CD14-positive monocyte (primary cell): ENCODE measurements at regions not wholly inside any gene's neighbourhood (a gene's known extent, or its start where the extent isn't known, plus 50 kb on each side); places are given as distances from the start of the nearest gene placed in this dataset.

Source experiments
- DNase-seq, 3 donors: peaks; one replicate each; pipeline ENCODE4 v3.0.0-alpha.2; 2011 to 2022
- H2AFZ ChIP-seq: 2 replicates; pipeline ENCODE4 v1.6.0; 2012; ENCODE audit warnings: mild to moderate bottlenecking, low read depth, low read length, inconsistent platforms; ENCODE audit not compliant: insufficient read depth, poor library complexity, severe bottlenecking
- H3K27ac ChIP-seq, 2 donors: 1 replicate in 1 of 2; 2 replicates in 1 of 2; pipeline ENCODE4 v1.5.1; 2012 to 2013; ENCODE audit warnings: low read length in 2 of 2, control low read depth in 1 of 2, inconsistent platforms in 1 of 2, low read depth in 1 of 2, mild to moderate bottlenecking in 1 of 2
- H3K27me3 ChIP-seq, 2 donors: one replicate each; pipeline versions ENCODE4 v1.6.0 to v1.6.1; 2011 to 2013; ENCODE audit warnings: low read length in 2 of 2; ENCODE audit not compliant: control insufficient read depth in 2 of 2, insufficient read depth in 2 of 2
- H3K36me3 ChIP-seq, 2 donors: replicated peaks in 1 of 2; 1 replicate in 1 of 2; 2 replicates in 1 of 2; pipeline versions ENCODE4 v1.5.1 to v1.6.1; 2012 to 2013; ENCODE audit warnings: low read length in 2 of 2, control low read depth in 1 of 2, inconsistent platforms in 1 of 2, mild to moderate bottlenecking in 1 of 2; ENCODE audit not compliant: insufficient read depth in 2 of 2, control insufficient read depth in 1 of 2
- H3K4me1 ChIP-seq, 2 donors: 1 replicate in 1 of 2; 2 replicates in 1 of 2; pipeline versions ENCODE4 v1.5.1 to v1.6.1; 2012 to 2013; ENCODE audit warnings: low read length in 2 of 2, control low read depth in 1 of 2, inconsistent platforms in 1 of 2, mild to moderate bottlenecking in 1 of 2, moderate library complexity in 1 of 2; ENCODE audit not compliant: insufficient read depth in 2 of 2, control insufficient read depth in 1 of 2
- H3K4me2 ChIP-seq: replicated peaks from 2 replicates; pipeline ENCODE3; 2012; ENCODE audit warnings: low read length, moderate library complexity, mild to moderate bottlenecking; ENCODE audit not compliant: poor library complexity, severe bottlenecking; ENCODE audit errors: extremely low read depth
- H3K4me3 ChIP-seq, 3 experiments: fragments of 200-600 bp in 1 of 3; sonication (generic) in 1 of 3; replicated peaks in 1 of 3; 1 replicate in 2 of 3; 2 replicates in 1 of 3; pipeline ENCODE4 v1.5.1; 2011 to 2013; ENCODE audit warnings: low read length in 3 of 3, mild to moderate bottlenecking in 3 of 3, control low read depth in 2 of 3, low read depth in 2 of 3, inconsistent platforms in 1 of 3, moderate library complexity in 1 of 3
- H3K79me2 ChIP-seq: 2 replicates; pipeline ENCODE4 v1.6.0; 2012; ENCODE audit warnings: mild to moderate bottlenecking, control low read depth, inconsistent platforms, low read length, moderate library complexity; ENCODE audit not compliant: insufficient read depth
- H3K9ac ChIP-seq: 2 replicates; pipeline ENCODE4 v1.6.0; 2017; ENCODE audit warnings: low read length, mild to moderate bottlenecking; ENCODE audit not compliant: insufficient read depth, poor library complexity, severe bottlenecking
- H3K9me3 ChIP-seq, 2 donors: replicated peaks in 1 of 2; 1 replicate in 1 of 2; 2 replicates in 1 of 2; pipeline versions ENCODE4 v1.5.1 to v1.6.1; 2012 to 2013; ENCODE audit warnings: low read length in 2 of 2, control low read depth in 1 of 2; ENCODE audit not compliant: control insufficient read depth in 1 of 2, insufficient read depth in 1 of 2
- H4K20me1 ChIP-seq: 2 replicates; pipeline ENCODE4 v1.6.0; 2012; ENCODE audit warnings: mild to moderate bottlenecking, low read length, control low read depth, moderate library complexity; ENCODE audit not compliant: insufficient read depth
- H3K27ac Mint-ChIP-seq, 7 donors: one replicate each; pipeline ENCODE4 v1.8.0; 2020; ENCODE audit warnings: mild to moderate bottlenecking in 7 of 7, mixed read lengths in 7 of 7, moderate library complexity in 6 of 7, inconsistent platforms in 2 of 7
- H3K27me3 Mint-ChIP-seq, 3 donors: one replicate each; pipeline ENCODE4 v1.8.0; 2021 to 2022; ENCODE audit warnings: low read depth in 3 of 3, mild to moderate bottlenecking in 3 of 3, mixed read lengths in 3 of 3, moderate library complexity in 3 of 3, inconsistent platforms in 1 of 3
- H3K36me3 Mint-ChIP-seq, 2 donors: one replicate each; pipeline ENCODE4 v1.8.0; 2020; ENCODE audit warnings: mixed read lengths in 2 of 2, inconsistent platforms in 1 of 2, mild to moderate bottlenecking in 1 of 2
- H3K4me1 Mint-ChIP-seq: one replicate; pipeline ENCODE4 v1.8.0; 2020; ENCODE audit warnings: mild to moderate bottlenecking, mixed read lengths
- H3K4me3 Mint-ChIP-seq, 2 donors: one replicate each; pipeline ENCODE4 v1.8.0; 2020; ENCODE audit warnings: mild to moderate bottlenecking in 2 of 2, mixed read lengths in 2 of 2, moderate library complexity in 1 of 2
- H3K9me3 Mint-ChIP-seq, 7 donors: one replicate each; pipeline ENCODE4 v1.8.0; 2020 to 2022; ENCODE audit warnings: mixed read lengths in 7 of 7, mild to moderate bottlenecking in 6 of 7, moderate library complexity in 6 of 7, inconsistent platforms in 2 of 7
- CTCF ChIP-seq: fragments of 200-600 bp; IDR thresholded peaks from one replicate; pipeline ENCODE4 v1.8.0; 2022; ENCODE audit warnings: antibody characterized with exemption, mild to moderate bottlenecking
- WGBS: methylation state at CpG from one replicate; pipeline ENCODE4 v1.1.5; 2013; ENCODE audit warnings: missing lambda C conversion rate; ENCODE audit not compliant: insufficient coverage; 5-methylcytosine and 5-hydroxymethylcytosine counted together
- intact Hi-C, 2 donors: fragments of 100-400 bp; cut with micrococcal nuclease; formaldehyde crosslinking; loops; one replicate each; pipeline versions ENCODE4 v1.15.0 to v1.15.1; 2023

GRCh38 chr9:617445-618085 is 223.9 kb upstream of the DMRT1 start:
- WGBS, result 93% methylated on average over 4 of the region's 7 CpGs
- Histone ChIP-seq H3K9me3 (no peaks in the 10 kb centered on the region), H2AFZ (no peak overlapping the region), H3K4me1 (peaks cover 16 to 32% of the 10 kb centered on the region in 2 donors), H3K27ac (no peak overlapping the region), H3K9ac (no peak overlapping the region), H3K27me3 (no peaks in the 10 kb centered on the region), H3K79me2 (no peaks in the 10 kb centered on the region), H3K4me2 (no peak overlapping the region), H4K20me1 (no peaks in the 10 kb centered on the region), H3K36me3 (no peaks in the 10 kb centered on the region), H3K4me3 (no peak overlapping the region)
- H3K4me1 Mint-ChIP-seq, result peaks cover 31% of the 10 kb centered on the region
- H3K4me3 Mint-ChIP-seq, result no peak overlapping the region
- peaks cover 0 to 3% (median 0%) of the 10 kb centered on the region in 7 donors for H3K9me3 Mint-ChIP-seq
- DNase-seq, result no peak
- H3K27me3 Mint-ChIP-seq, result peaks cover 0 to 10% (median 0%) of the 10 kb centered on the region in 3 donors
- no peaks in the 10 kb centered on the region for H3K36me3 Mint-ChIP-seq
- no peak overlapping the region for H3K27ac Mint-ChIP-seq
- intact Hi-C loops, result loop anchor here in 1 of 2 donors (5.0 to 10.0 kb wide), 2 partner anchors 145 to 387 kb away; no protein-coding TSS in a partner anchor
- TF ChIP-seq CTCF, result no peak

- H2AFZ ChIP-seq, result no peak overlapping the region
- no peaks in the 10 kb centered on the region for H3K79me2 ChIP-seq
- TF ChIP-seq CTCF, result no peak
- peak in 2 of 3 donors; percentile 8 to 51 for DNase-seq
- H3K4me1 ChIP-seq, result peaks cover 16 to 28% of the 10 kb centered on the region in 2 donors
- no peaks in the 10 kb centered on the region for H4K20me1 ChIP-seq
- H3K27me3 Mint-ChIP-seq, result peaks cover 0 to 10% (median 0%) of the 10 kb centered on the region in 3 donors
- H3K9ac ChIP-seq, result no peak overlapping the region
- no peaks in the 10 kb centered on the region for H3K36me3 ChIP-seq
- H3K27me3 ChIP-seq, result no peaks in the 10 kb centered on the region
- H3K4me3 Mint-ChIP-seq, result no peak overlapping the region
- H3K27ac Mint-ChIP-seq, result no peak overlapping the region
- peaks cover 0 to 3% (median 0%) of the 10 kb centered on the region in 7 donors for H3K9me3 Mint-ChIP-seq
- H3K4me1 Mint-ChIP-seq, result peaks cover 25% of the 10 kb centered on the region
- no peak overlapping the region for H3K4me2 ChIP-seq
- WGBS, result 100% methylated on average over 1 of the region's 5 CpGs
- intact Hi-C loops, result loop anchor here in 1 of 2 donors (5.0 to 10.0 kb wide), 2 partner anchors 144 to 386 kb away; no protein-coding TSS in a partner anchor
- no peak overlapping the region for H3K27ac ChIP-seq
- no peaks in the 10 kb centered on the region for H3K36me3 Mint-ChIP-seq
- no peak overlapping the region for H3K4me3 ChIP-seq
- no peaks in the 10 kb centered on the region for H3K9me3 ChIP-seq
These were observed 223.0 kb upstream of the DMRT1 start for GRCh38 chr9:618478-618877.
